ENCODE measurements at regions not wholly inside any gene's neighbourhood (a gene's known extent, or its start where the extent isn't known, plus 50 kb on each side); places are given as distances from the start of the nearest gene placed in this dataset.

GRCh38 chr2:187167491-187167890, 280.6 kb downstream of the CALCRL start:
- TF ChIP-seq CTCF (IDR thresholded peaks at IDR 0.05; ENCODE audit: low read length) (no peak), EZH2 (IDR thresholded peaks at IDR 0.05; ENCODE audit: borderline replicate concordance, low read length) (no peak)
